Stimulated activated CD4-positive, alpha-beta T cell treated with anti-CD3 and anti-CD28 coated beads, Interleukin-4, amount 100 ng/mL, for 48 hours (primary cell): ENCODE measurements at regions not wholly inside any gene's neighbourhood (a gene's known extent, or its start where the extent isn't known, plus 50 kb on each side); places are given as distances from the start of the nearest gene placed in this dataset.

ENCODE experiments used
- DNase-seq, 2 donors: peaks; one replicate each; pipeline ENCODE4 v3.0.0-alpha.2; 2020; ENCODE audit warnings: low read depth in 2 of 2

- no peak for DNase-seq
These were observed 469.7 kb downstream of the PRELID2 start for GRCh38 chr5:145365464-145365863.

GRCh38 chr5:145362266-145362665, 472.9 kb downstream of the PRELID2 start:
- no peak for DNase-seq

GRCh38 chr5:145360936-145361335, 474.2 kb downstream of the PRELID2 start:
- DNase-seq = no peak

GRCh38 chr5:145350513-145350912, 484.6 kb downstream of the PRELID2 start:
- no peak for DNase-seq

- DNase-seq = no peak
These were observed 488.0 kb downstream of the PRELID2 start for GRCh38 chr5:145347026-145347616.

- no peak for DNase-seq
These were observed 489.4 kb downstream of the PRELID2 start for GRCh38 chr5:145345511-145346287.

GRCh38 chr5:145341842-145342241, 493.3 kb downstream of the PRELID2 start:
- no peak for DNase-seq

GRCh38 chr5:145340099-145340498, 495.0 kb downstream of the PRELID2 start:
- DNase-seq = no peak

GRCh38 chr5:145324767-145325479, 510.2 kb downstream of the PRELID2 start:
- DNase-seq = no peak

GRCh38 chr5:145324101-145324500, 511.0 kb downstream of the PRELID2 start:
- DNase-seq = no peak

- no peak for DNase-seq
These were observed 518.9 kb downstream of the PRELID2 start for GRCh38 chr5:145316282-145316681.

- no peak for DNase-seq
These were observed 527.2 kb downstream of the PRELID2 start for GRCh38 chr5:145307866-145308382.

GRCh38 chr5:145295236-145295835, 539.8 kb downstream of the PRELID2 start:
- DNase-seq = no peak

GRCh38 chr5:145294331-145294730, 540.8 kb downstream of the PRELID2 start:
- DNase-seq = no peak

GRCh38 chr5:145293716-145294115, 541.4 kb downstream of the PRELID2 start:
- no peak for DNase-seq

- DNase-seq = no peak
These were observed 542.9 kb downstream of the PRELID2 start for GRCh38 chr5:145292278-145292677.

- no peak for DNase-seq
These were observed 551.9 kb downstream of the PRELID2 start for GRCh38 chr5:145283141-145283810.

GRCh38 chr5:145280806-145281205, 554.3 kb downstream of the PRELID2 start:
- no peak for DNase-seq

- no peak for DNase-seq
These were observed 554.9 kb downstream of the PRELID2 start for GRCh38 chr5:145280214-145280613.

GRCh38 chr5:145260670-145261069, 574.5 kb downstream of the PRELID2 start:
- no peak for DNase-seq

GRCh38 chr5:145247745-145248040, 587.4 kb downstream of the PRELID2 start:
- no peak for DNase-seq
